ENCODE measurements at regions not wholly inside any gene's neighbourhood (a gene's known extent, or its start where the extent isn't known, plus 50 kb on each side); places are given as distances from the start of the nearest gene placed in this dataset.

GRCh38 chr2:149873936-149874335 lies 286.4 kb upstream of the MMADHC start:
- no peak for TF ChIP-seq CTCF (IDR thresholded peaks at IDR 0.05)
- no peak for TF ChIP-seq POLR2A (IDR thresholded peaks at IDR 0.05)
